HEK293T (cell line): ENCODE measurements at regions not wholly inside any gene's neighbourhood (a gene's known extent, or its start where the extent isn't known, plus 50 kb on each side); places are given as distances from the start of the nearest gene placed in this dataset.

Source experiments
- FOXA1 ChIP-seq: fragments of 450-650 bp; IDR thresholded peaks from 2 replicates; pipeline ENCODE4 v1.6.1; 2016; ENCODE audit warnings: mild to moderate bottlenecking
- FOXK2 ChIP-seq: fragments of 450-650 bp; IDR thresholded peaks from 2 replicates; pipeline ENCODE4 v1.6.1; 2016; ENCODE audit warnings: mild to moderate bottlenecking
- HDGF ChIP-seq: fragments of 450-650 bp; IDR thresholded peaks from 2 replicates; pipeline ENCODE4 v1.6.1; 2017; ENCODE audit warnings: antibody characterized with exemption, borderline replicate concordance
- SP1 ChIP-seq: fragments of 450-650 bp; IDR thresholded peaks from 2 replicates; pipeline ENCODE4 v1.6.1; 2017
- SUZ12 ChIP-seq: fragments of 450-650 bp; IDR thresholded peaks from 2 replicates; pipeline ENCODE4 v1.6.1; 2016; ENCODE audit warnings: mild to moderate bottlenecking
- TARDBP ChIP-seq: fragments of 450-650 bp; IDR thresholded peaks from 2 replicates; pipeline ENCODE4 v1.6.1; 2016
- ZNF384 ChIP-seq: fragments of 450-650 bp; IDR thresholded peaks from 2 replicates; pipeline ENCODE4 v1.6.1; 2016

DNA sequence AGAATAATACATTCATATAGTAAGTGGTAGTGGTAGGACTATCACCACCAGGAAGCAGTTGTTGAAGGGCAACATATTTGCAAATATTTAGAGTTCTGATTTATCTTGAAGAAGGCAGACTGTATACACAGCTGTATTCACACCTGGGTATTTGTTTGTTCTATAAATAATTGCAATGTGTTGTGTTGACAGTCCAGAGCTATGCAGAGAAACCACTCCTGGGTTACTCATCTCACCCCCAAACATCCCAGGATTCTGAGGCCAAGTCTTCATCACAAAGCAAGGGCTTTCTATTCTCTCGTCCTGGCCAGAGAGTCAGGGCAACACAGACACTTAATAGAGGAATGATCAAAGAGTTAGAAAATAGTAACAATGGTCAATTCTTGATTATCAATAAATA lies 102.1 kb upstream of the FAT3 start:
- TF ChIP-seq ZNF384 (no peak), FOXK2 (no peak), TARDBP (no peak), SP1 (no peak), HDGF (no peak), FOXA1 (no peak), SUZ12 (no peak)
